MCF 10A (cell line): ENCODE measurements at regions not wholly inside any gene's neighbourhood (a gene's known extent, or its start where the extent isn't known, plus 50 kb on each side); places are given as distances from the start of the nearest gene placed in this dataset.

Experiments used
- BruUV-seq: library from RNA; stranded (reverse); fragments of 400-500 nt; replicated peaks from 2 replicates; lab custom pipeline; 2021; lab: Mats Ljungman, UMichigan
- CTCF ChIA-PET: fragments of 300-600 bp; sonication (Branson Sonifier 250); formaldehyde crosslinking; extraction: SDS; loops from one replicate; lab custom pipeline; 2021; ENCODE audit warnings: antibody characterized with exemption, inconsistent platforms; lab: Yijun Ruan, JAX
- POLR2A ChIA-PET: fragments of 300-600, 350-650 bp; sonication (Branson Sonifier 250); formaldehyde crosslinking; extraction: SDS; loops from one replicate; lab custom pipeline; 2020; ENCODE audit warnings: antibody characterized with exemption, inconsistent platforms; lab: Yijun Ruan, JAX
- DNase-seq: peaks from one replicate; pipeline ENCODE4 v3.0.0-alpha.2; 2018; ENCODE audit not compliant: unreplicated experiment
- H3K27ac Mint-ChIP-seq: one replicate; pipeline ENCODE4 v1.8.0; 2022; ENCODE audit warnings: mild to moderate bottlenecking, low read depth, mixed read lengths; ENCODE audit not compliant: unreplicated experiment
- H3K27me3 Mint-ChIP-seq: one replicate; pipeline ENCODE4 v1.8.0; 2022; ENCODE audit warnings: mixed read lengths; ENCODE audit not compliant: insufficient read depth, unreplicated experiment
- H3K36me3 Mint-ChIP-seq: one replicate; pipeline ENCODE4 v1.8.0; 2022; ENCODE audit warnings: mild to moderate bottlenecking, moderate library complexity, mixed read lengths; ENCODE audit not compliant: insufficient read depth, unreplicated experiment
- H3K4me1 Mint-ChIP-seq: one replicate; pipeline ENCODE4 v1.8.0; 2022; ENCODE audit warnings: mixed read lengths; ENCODE audit not compliant: insufficient read depth, unreplicated experiment
- H3K4me3 Mint-ChIP-seq: one replicate; pipeline ENCODE4 v1.8.0; 2022; ENCODE audit warnings: mild to moderate bottlenecking, moderate library complexity, mixed read lengths; ENCODE audit not compliant: unreplicated experiment
- H3K9me3 Mint-ChIP-seq: one replicate; pipeline ENCODE4 v1.8.0; 2022; ENCODE audit warnings: mixed read lengths; ENCODE audit not compliant: unreplicated experiment
- CTCF ChIP-seq: fragments of 200-600 bp; IDR thresholded peaks from one replicate; pipeline ENCODE4 v1.8.0; 2022; ENCODE audit warnings: antibody characterized with exemption, mild to moderate bottlenecking; ENCODE audit not compliant: unreplicated experiment
- intact Hi-C: fragments of 100-400 bp; cut with micrococcal nuclease; formaldehyde crosslinking; loops from 2 replicates; pipeline ENCODE4 v1.14.1; 2022

- ChIA-PET CTCF (interaction anchor here (0.7 kb wide), 1 partner anchor 16 kb away, joined by 3 read pairs; no protein-coding TSS in a partner anchor), POLR2A (no interaction called here)
- intact Hi-C loops: no loop called here
- H3K27ac Mint-ChIP-seq: no peak overlapping the region
- no peak overlapping the region for H3K4me3 Mint-ChIP-seq
- BruUV-seq: no TSS peak
- no peak for DNase-seq
- H3K4me1 Mint-ChIP-seq: no peaks in the 10 kb centered on the region
- H3K27me3 Mint-ChIP-seq: peaks cover 27% of the 10 kb centered on the region
- peaks cover 11% of the 10 kb centered on the region for H3K9me3 Mint-ChIP-seq
- TF ChIP-seq CTCF: no peak
- no peaks in the 10 kb centered on the region for H3K36me3 Mint-ChIP-seq
Measured at GRCh38 chr2:16223841-16224177, 283.5 kb downstream of the MYCN start.

- H3K36me3 Mint-ChIP-seq: no peaks in the 10 kb centered on the region
- peaks cover 11% of the 10 kb centered on the region for H3K9me3 Mint-ChIP-seq
- intact Hi-C loops: no loop called here
- CTCF ChIA-PET: interaction anchor here (0.5 kb wide), 1 partner anchor 300 kb away, joined by 4 read pairs; no protein-coding TSS in a partner anchor
- TF ChIP-seq CTCF: no peak
- no peak overlapping the region for H3K27ac Mint-ChIP-seq
- H3K27me3 Mint-ChIP-seq: peaks cover 21% of the 10 kb centered on the region
- no peak overlapping the region for H3K4me3 Mint-ChIP-seq
- POLR2A ChIA-PET: no interaction called here
- no peak for DNase-seq
- no peaks in the 10 kb centered on the region for H3K4me1 Mint-ChIP-seq
- BruUV-seq: no TSS peak
Measured at GRCh38 chr2:16223161-16223840, 283.0 kb downstream of the MYCN start.

GRCh38 chr2:16222326-16222725 lies 282.0 kb downstream of the MYCN start:
- peaks cover 11% of the 10 kb centered on the region for H3K9me3 Mint-ChIP-seq
- POLR2A ChIA-PET: no interaction called here
- H3K4me3 Mint-ChIP-seq: no peak overlapping the region
- no peak overlapping the region for H3K27ac Mint-ChIP-seq
- no peak for TF ChIP-seq CTCF
- BruUV-seq: no TSS peak
- H3K4me1 Mint-ChIP-seq: no peaks in the 10 kb centered on the region
- DNase-seq: no peak
- intact Hi-C loops: no loop called here
- H3K36me3 Mint-ChIP-seq: no peaks in the 10 kb centered on the region
- peaks cover 19% of the 10 kb centered on the region for H3K27me3 Mint-ChIP-seq
- CTCF ChIA-PET: no interaction called here

- BruUV-seq: no TSS peak
- Mint-ChIP-seq H3K27ac (no peak overlapping the region), H3K9me3 (peaks cover 11% of the 10 kb centered on the region), H3K4me3 (no peak overlapping the region), H3K27me3 (peaks cover 11% of the 10 kb centered on the region), H3K36me3 (no peaks in the 10 kb centered on the region), H3K4me1 (no peaks in the 10 kb centered on the region)
- intact Hi-C loops: no loop called here
- POLR2A ChIA-PET: no interaction called here
- no peak for TF ChIP-seq CTCF
- no peak for DNase-seq
- CTCF ChIA-PET: no interaction called here
Measured at GRCh38 chr2:16221461-16222010, 281.2 kb downstream of the MYCN start.
